Heart left ventricle (tissue), 13 donors: ENCODE measurements at regions not wholly inside any gene's neighbourhood (a gene's known extent, or its start where the extent isn't known, plus 50 kb on each side); places are given as distances from the start of the nearest gene placed in this dataset.

ENCODE experiments used
- CTCF ChIP-seq, 12 donors: fragments of 200-600 bp; sonication (generic) in 4 of 12; IDR thresholded peaks; one replicate each; pipeline versions ENCODE4 v1.5.0 to v1.8.0; 2018 to 2022; ENCODE audit warnings: antibody characterized with exemption in 12 of 12, mild to moderate bottlenecking in 5 of 12
- POLR2A ChIP-seq, 2 donors: fragments of 450-650 bp; IDR thresholded peaks; one replicate each; pipeline ENCODE4 v1.6.1; 2017; ENCODE audit warnings: antibody characterized with exemption in 2 of 2, mild to moderate bottlenecking in 2 of 2, moderate library complexity in 2 of 2
- donor health status: ischemic (EF 13 %, LVEDD 7.1; RV severe dilation, severe dysfunction).
- donor health status: DM: no; HTN: yes; CAD: no.
- donor health status: DM: no; HTN: no; CAD: no.
- donor health status: ischemic (EF 25% LVEDD 6.9; RV normal size, moderate dysfunction).
- donor health status: ischemic (EF 25% LVEDD 5.7; RV mildly dilated, moderate dysfunction).
- donor health status: ischemic (EF 35%, LVEDD 5.7; RV mildly dilated, moderate dysfunction).
- donor health status: nonischemic (EF 11% LVEDD 7.7; RV severe dilation, severe dysfunction).
- donor health status: DM: yes; HTN: yes; CAD: no.
- donor health status: PGD.
- donor health status: ischemic (EF 29% LVEDD 5.4; RV normal size, mild dysfunction).
- donor health status: nonischemic (EF 23%, LVEDD 6.1; RV moderate dilation, normal function).

- TF ChIP-seq CTCF (IDR thresholded peaks at IDR 0.05) (no peak), POLR2A (IDR thresholded peaks at IDR 0.05) (no peak)
Observed at GRCh38 chr11:91771961-91772360, 452.7 kb upstream of the FAT3 start.
